ENCODE measurements at regions not wholly inside any gene's neighbourhood (a gene's known extent, or its start where the extent isn't known, plus 50 kb on each side); places are given as distances from the start of the nearest gene placed in this dataset.
"Not testable (repeated sequence)": the region's sequence is repeated elsewhere in the genome, so short reads cannot be mapped to it uniquely, and the experiment has no call there.

DNA sequence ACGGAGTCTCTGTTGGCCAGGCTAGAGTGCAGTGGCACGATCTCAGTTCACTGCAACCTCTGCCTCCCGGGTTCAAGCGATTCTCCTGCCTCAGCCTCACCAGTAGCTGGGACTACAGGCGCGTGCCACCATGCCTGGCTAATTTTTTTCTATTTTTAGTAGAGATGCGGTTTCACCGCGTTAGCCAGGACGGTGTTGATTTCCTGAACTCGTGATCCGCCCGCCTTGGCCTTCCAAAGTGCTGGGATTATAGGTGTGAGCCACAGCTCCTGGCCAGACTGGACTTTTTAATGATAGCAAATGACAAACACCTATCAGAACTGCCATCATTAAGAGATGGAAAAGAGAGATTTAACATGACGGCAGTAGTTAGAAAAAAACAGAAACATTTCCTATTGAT is 707.9 kb downstream of the NTRK3 start:
- intact Hi-C loops (cut with micrococcal nuclease), result not testable (repeated sequence)

DNA sequence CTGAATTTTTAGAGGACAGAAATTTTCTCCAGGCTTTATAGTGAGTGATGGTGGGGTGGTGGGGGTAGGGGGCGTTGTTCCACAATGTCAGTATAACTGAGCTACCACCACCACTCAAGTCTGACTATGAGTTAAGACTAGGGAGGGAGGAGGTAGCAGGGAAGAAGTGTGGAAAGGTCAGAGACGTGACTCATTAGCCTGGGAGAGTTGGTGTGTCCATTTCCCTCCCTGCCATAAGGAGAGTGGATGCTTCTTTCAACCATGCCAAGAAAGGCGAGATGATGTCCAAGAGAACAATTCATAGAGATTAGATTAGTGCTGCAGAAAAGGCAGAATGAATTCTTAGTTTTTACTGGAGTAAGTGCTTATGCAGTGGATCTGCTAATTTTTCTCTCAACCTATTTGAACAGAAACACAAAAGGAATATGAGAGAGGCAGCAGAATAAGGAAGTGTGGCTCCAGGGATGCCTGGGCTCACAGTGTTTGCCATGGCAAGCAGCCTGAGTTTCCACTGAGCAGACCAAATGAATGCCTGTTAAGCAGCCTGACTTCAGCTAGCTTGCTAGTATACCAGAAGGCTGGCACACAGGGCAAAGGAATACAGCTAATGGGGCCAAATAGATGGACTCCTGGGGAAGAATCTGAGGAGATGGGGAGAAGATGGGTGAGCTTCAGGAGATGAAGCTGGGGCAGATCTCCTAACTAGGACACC is 708.9 kb downstream of the NTRK3 start:
- intact Hi-C loops (cut with micrococcal nuclease), result no loop called here

- intact Hi-C loops (cut with micrococcal nuclease), result no loop called here
These were observed 718.2 kb downstream of the NTRK3 start for GRCh38 chr15:87538327-87538834.

- intact Hi-C loops (cut with micrococcal nuclease), result no loop called here
These were observed 719.2 kb downstream of the NTRK3 start for GRCh38 chr15:87537295-87537694.

DNA sequence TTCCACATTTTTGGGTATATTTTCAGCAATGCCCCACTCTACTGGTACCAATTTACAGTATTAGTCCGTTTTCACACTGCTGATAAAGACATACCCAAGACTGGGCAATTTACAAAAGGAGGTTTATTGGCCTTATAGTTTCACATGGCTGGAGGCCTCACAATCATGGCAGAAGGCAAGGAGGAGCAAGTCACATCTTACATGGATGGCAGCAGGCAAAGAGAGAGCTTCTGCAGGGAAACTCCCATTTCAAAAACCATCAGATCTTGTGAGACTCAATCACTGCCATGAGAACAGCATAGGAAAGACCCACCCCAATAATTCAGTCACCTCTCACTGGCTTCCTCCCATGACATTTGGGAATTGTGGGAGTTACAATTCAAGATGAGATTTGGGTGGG is 722.9 kb downstream of the NTRK3 start:
- intact Hi-C loops (cut with micrococcal nuclease), result not testable (repeated sequence)

DNA sequence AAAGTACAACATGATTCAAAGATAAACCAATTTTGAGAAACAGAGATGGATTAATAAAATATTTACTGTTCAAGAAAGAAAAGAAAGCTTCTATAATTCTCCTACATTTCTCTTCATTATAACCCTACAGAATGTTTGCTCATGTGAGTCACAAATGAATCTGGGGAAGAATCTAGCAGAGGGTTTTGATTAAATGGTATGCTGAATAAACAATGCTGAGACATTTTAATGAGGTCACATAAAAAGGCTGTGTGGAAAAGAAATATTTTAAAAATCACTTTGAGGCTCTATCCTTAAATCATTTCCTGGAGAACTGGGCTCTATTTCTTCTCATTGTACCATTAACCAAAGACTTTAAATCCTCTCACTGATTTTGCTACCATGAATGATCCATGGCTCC is 727.7 kb downstream of the NTRK3 start:
- intact Hi-C loops (cut with micrococcal nuclease), result no loop called here

DNA sequence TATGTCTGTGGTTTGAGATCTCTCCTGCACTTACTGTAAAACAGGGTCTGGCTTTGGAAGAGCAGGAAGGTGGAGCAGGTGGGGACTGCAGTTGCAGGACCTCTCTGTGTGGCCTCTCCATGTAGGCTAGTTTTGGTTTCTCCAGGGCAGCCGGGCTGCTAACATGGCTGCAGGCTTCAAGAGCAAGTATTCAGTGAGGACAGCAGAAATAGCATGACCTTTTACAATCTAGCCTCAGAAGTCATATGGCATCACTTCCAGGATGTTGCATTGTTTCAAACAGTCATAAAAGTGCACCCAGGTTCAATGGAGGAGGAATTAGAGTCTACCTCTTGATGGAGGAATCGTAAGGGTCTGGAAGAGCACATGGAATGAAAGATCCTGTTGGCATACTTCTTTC is 728.7 kb downstream of the NTRK3 start:
- intact Hi-C loops (cut with micrococcal nuclease), result no loop called here

DNA sequence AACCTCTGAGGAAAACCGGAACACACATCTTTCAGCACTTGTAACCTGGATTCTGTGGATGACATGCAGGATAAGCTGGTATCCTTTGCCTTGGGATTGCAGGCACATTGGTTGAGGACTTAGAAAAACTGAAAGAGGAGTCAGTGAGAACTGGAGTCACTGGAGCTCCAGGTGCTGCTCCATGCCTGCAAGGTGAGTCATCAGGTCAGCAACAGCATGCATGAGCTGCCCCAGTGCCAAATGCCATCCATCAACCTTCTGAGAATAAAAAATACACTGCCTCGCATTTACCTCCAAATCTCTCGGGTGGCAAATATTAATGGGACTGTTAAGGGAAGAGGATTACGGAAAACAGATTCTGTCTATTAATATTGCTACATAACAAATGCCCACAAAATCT is 729.1 kb downstream of the NTRK3 start:
- intact Hi-C loops (cut with micrococcal nuclease), result no loop called here

GRCh38 chr15:87523516-87523915 is 733.0 kb downstream of the NTRK3 start:
- intact Hi-C loops (cut with micrococcal nuclease), result no loop called here

DNA sequence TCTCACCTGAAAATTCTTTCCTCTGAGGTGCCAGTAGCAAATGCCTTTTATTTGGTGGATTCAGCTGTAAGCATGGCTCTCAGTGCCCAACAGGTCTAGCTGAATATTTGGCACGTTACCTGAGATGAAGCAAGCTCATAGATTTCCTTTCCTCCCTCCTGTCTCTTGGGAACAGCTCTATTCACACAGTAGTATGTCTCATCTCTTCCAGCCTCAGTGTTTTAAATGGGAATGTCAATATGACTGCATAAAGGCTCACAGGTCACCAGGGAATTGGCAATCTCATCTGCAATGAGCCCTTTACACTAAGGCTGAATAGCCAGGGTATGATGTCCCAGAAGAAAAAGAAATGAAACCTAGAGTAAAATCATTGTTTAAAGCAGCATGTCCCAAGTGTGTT is 733.5 kb downstream of the NTRK3 start:
- intact Hi-C loops (cut with micrococcal nuclease), result no loop called here

GRCh38 chr15:87518957-87519356 is 737.6 kb downstream of the NTRK3 start:
- intact Hi-C loops (cut with micrococcal nuclease), result no loop called here

GRCh38 chr15:87508086-87508485 is 748.5 kb downstream of the NTRK3 start:
- intact Hi-C loops (cut with micrococcal nuclease), result no loop called here

- intact Hi-C loops (cut with micrococcal nuclease), result no loop called here
These were observed 754.4 kb downstream of the NTRK3 start for GRCh38 chr15:87502173-87502572.

DNA sequence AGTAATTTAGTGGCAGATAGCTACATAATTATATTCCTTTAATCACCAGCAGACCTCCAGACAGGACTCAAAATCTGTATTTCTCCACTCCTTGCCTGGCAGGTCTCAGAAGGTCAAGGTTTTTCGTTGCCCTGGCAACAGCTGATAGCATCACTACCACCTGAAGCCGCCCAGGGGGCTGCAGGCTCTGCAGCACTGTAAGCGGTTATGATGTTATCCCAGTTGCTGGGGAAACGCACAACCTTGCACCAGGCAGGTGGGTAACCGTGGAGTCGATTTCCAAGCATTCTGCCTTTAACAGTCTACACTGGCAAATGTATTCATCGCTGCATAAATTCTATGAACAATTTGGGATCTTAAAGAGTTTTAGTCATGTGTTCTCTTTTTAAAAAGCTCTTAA is 756.3 kb downstream of the NTRK3 start:
- intact Hi-C loops (cut with micrococcal nuclease), result no loop called here

GRCh38 chr15:87498560-87498959 is 758.0 kb downstream of the NTRK3 start:
- intact Hi-C loops (cut with micrococcal nuclease), result no loop called here

DNA sequence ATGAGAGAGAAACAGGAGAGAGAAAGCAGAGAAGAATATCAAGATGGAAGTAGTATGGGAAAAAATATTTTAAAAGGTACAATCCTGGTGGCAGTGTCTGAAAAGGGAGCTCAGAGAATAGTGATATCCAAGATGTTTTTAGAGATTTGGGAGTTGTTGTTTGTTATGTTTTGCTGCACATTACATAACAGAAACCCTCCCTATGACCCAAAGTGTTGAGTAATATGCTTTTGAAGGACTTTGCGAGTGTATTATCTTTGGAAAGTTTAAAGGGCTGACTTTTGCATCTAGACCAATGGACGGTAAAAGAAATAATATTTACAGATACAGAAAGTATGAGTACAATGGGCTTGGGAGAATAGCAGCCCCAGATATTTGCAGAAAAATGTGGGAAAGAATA is 759.7 kb downstream of the NTRK3 start:
- intact Hi-C loops (cut with micrococcal nuclease), result no loop called here

DNA sequence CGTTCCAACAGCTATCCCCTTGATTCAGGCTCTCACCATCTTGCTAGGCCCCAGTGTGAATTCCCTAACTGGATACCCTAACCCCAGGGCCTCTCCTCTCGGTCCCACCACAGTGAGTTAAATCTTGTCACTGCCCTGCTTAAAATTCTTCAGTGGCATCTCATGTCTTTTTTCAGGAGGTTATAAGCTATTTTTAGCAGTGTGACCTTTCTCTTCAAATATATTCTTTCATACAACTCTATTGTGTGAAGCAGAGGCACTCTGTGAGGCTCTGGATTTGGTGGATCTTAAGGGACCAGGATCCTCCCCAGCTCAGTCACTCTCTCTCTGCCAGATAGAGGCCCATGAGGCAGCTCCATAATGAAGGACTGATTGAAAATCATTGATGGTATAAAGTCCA is 760.4 kb downstream of the NTRK3 start:
- intact Hi-C loops (cut with micrococcal nuclease), result no loop called here

DNA sequence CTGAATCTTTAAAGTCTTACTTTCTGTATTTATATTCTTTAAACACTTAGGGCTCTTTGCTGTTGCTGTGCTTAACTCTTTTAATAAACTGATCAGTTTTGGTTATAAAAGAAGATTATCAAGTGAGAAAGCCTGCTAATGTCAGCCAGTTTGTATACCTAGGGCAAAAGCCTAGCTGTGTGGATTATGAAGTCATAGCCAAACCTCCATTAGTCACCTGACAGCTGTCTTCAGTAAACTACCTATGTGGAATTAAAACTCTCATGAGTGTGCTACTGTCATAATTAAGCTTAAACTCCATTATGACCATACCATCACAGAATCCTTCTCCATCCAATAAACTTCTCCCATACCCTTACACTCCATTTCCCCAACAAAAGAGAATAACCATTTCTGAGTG is 762.7 kb downstream of the NTRK3 start:
- intact Hi-C loops (cut with micrococcal nuclease), result no loop called here

DNA sequence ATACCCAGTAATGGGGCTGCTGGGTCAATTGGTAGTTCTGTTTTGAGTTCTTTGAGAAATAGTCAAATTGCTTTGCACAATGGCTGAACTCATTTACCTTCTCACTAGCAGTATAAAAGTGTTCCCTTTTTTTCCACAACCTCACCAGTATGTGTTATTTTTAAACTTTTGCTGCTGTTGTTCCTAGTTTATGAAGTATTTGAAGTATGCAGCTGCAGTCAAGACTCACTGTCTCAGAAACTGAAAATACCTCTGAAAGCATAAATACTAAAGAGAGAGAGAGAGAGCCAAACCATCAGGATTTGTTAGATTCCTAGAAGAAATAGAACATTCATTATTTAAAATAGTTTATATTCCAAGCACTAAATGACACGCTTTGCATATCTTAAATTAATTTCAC is 764.2 kb downstream of the NTRK3 start:
- intact Hi-C loops (cut with micrococcal nuclease), result no loop called here

DNA sequence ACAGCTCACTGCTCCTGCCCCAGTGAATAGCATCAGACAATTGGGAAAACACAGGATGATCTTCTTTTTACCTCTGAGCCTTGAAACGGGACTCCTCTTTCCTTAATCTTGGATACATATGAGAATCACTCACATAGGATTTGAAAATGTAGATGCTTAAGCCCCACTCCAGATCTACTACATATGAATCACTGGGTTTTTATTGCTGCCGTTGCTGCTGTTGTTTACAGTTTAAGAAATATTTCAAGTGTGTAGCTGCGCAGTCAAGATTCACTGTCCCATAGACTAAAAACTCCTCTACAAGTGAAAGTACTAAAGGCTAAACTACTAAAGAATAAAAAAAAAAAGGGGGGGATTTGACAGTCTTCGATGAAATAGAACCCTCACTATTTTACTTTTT is 765.9 kb downstream of the NTRK3 start:
- intact Hi-C loops (cut with micrococcal nuclease), result no loop called here

DNA sequence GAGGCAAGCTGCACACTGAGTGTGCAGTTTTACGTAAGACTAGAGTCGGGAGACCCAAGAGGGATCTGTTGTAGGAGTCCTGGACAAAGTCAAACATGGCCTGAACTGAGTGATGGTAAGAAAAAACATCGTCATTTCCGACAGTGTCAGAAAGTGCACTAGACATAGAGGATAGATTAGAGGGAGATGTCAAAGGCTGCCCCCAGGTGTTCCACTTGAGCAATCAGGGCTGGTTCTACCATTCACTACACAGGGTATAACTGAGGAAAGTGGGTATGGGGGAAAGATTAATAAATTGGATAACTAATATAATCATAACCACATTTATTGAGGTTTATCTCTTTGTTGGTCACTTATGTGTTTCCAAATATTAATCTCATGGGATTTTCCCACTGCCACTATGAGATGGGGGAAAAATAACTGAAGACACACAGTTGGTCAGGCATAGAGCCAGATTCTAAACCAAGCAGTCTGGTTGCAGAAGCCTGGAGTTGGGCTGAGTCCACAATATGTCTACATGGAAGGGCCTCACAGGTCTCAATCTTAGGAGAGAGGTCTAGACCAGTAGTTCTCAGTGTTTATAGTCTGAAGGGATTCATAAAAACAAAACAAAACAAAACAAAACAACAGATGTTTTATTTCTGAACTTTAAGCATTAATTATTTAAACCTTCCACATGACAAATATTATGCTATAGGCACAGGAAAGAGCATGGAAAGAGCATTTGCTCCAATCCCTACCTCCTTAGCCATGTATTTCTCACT is 766.5 kb downstream of the NTRK3 start:
- intact Hi-C loops (cut with micrococcal nuclease), result no loop called here

- intact Hi-C loops (cut with micrococcal nuclease), result no loop called here
These were observed 767.1 kb downstream of the NTRK3 start for GRCh38 chr15:87489456-87489855.

GRCh38 chr15:87487484-87487883 is 769.1 kb downstream of the NTRK3 start:
- intact Hi-C loops (cut with micrococcal nuclease), result no loop called here
